GM21528 (cell line): ENCODE measurements at regions not wholly inside any gene's neighbourhood (a gene's known extent, or its start where the extent isn't known, plus 50 kb on each side); places are given as distances from the start of the nearest gene placed in this dataset.

Source experiments
- ATAC-seq: cut with Tn5 transposase; IDR thresholded peaks from one replicate; pipeline ENCODE4 v1.9.1; 2021; ENCODE audit warnings: mild to moderate bottlenecking, moderate library complexity; ENCODE audit not compliant: unreplicated experiment, low FRiP score

GRCh38 chr18:62629031-62629430 lies 86.3 kb upstream of the PHLPP1 start:
- ATAC-seq: no peak

DNA sequence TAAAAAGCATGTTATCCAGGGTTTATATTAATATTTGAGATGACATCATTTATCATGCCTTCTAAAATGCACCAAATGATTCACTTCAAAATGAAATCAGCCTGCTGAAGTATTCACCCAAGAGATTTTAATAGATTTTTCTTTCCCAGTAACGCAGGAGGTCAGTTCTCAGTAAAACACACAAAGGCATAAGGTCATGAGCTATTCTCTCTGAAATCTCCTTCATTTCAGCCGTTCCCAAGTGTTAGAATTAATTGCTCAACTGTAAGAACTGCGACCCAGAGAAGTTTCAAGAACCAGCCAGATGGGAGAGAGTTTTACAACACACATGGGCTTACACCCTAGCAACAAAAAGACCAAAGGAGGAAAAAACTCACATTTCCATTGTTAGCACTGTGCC lies 84.2 kb upstream of the PHLPP1 start:
- no peak for ATAC-seq

DNA sequence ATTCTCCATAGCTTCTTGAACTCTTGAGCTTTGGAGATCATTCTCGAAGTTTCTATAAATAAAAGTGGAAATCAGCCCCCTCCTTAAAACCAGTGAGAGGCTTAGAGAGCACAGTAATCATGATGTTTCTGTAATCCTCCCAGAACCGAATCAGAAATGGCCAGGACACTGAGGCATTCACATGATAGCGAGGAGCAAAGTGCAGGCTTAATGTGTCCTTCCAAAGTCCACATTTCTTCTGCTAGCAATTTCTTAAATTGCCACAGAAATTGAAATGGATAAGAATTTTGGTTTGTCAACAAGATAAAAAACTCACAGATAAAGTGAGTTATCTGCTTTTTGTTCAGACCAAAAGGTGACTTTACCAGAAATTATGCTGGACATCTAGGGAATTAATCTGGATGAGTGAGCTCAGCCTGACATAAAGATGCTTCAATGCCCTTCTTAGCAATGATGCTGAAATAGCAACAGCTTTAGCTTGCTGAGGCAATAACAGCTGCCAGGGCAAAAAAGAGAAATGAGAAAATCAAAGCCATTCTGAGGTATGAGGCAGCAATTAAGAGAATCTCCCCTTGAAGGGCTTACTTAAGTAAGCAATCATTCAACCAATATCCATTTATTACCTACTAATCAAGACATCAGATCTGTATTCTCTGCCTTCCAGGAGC lies 82.4 kb upstream of the PHLPP1 start:
- ATAC-seq: no peak

GRCh38 chr18:62634458-62634857 lies 80.9 kb upstream of the PHLPP1 start:
- ATAC-seq: no peak

GRCh38 chr18:62634979-62635630 lies 80.2 kb upstream of the PHLPP1 start:
- no peak for ATAC-seq

- ATAC-seq: no peak
Measured at GRCh38 chr18:62637403-62637802, 77.9 kb upstream of the PHLPP1 start.

DNA sequence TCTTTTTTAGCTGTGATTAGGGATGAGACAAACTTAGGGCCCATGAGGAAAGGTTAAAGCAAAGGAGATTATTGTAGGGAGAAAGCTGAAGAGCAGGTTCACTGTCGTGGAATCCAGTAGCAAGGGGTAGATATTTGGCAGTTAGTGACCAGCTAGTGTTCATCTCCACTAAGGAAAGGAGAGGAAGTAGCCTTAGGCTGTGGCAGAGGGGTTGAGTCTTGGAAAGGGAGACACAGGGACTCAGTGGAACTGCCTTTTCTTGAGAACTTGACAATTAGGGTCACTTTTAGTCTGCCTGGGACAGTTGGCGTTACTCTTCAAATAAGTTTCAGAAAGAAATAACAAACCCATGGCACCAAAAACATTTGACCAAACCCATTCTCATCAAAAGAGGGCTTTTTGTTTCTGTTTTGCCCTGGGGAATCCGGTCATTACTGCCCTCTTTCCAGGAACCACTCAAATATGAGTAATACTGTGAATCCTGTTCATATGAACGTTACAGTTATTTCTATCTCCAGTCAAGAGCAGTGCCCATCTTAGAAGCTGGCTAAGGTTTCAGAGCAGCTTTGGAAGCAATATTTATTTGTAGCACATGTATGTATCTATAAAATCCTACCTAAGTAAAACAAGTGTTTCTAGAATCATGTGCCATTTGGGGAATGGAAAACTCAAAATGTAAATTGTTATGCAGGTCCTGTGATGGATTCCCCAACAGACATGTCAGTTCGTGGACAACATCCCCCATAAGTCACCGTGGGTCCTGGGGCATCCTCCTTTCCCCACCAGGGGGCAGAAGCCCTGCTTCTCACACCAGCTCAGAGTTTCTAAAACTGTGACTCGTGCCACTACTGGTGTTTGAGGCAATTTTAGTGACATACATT lies 77.3 kb upstream of the PHLPP1 start:
- ATAC-seq: peak; percentile 56

- no peak for ATAC-seq
Measured at GRCh38 chr18:62643181-62643580, 72.2 kb upstream of the PHLPP1 start.

- ATAC-seq: no peak
Measured at GRCh38 chr18:62644773-62645172, 70.6 kb upstream of the PHLPP1 start.

DNA sequence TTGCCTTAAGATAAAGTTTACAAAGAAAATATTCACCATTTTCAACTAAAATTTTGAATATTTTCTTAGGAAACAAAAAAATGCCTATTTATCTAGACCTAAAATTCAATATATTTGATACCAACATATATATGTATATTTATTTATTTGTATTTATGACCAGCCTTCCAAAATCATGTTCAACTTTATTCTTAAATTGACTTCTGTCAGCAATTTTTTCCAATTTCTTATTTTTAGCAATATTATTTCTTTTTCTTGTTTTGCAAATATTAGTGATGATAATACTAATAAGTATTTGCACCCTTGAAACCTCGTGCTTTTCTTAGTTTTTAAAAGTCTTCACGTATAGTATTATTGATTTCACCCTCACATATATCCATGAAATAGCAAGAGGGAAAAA lies 68.2 kb upstream of the PHLPP1 start:
- no peak for ATAC-seq

GRCh38 chr18:62648045-62648678 lies 67.2 kb upstream of the PHLPP1 start:
- no peak for ATAC-seq

DNA sequence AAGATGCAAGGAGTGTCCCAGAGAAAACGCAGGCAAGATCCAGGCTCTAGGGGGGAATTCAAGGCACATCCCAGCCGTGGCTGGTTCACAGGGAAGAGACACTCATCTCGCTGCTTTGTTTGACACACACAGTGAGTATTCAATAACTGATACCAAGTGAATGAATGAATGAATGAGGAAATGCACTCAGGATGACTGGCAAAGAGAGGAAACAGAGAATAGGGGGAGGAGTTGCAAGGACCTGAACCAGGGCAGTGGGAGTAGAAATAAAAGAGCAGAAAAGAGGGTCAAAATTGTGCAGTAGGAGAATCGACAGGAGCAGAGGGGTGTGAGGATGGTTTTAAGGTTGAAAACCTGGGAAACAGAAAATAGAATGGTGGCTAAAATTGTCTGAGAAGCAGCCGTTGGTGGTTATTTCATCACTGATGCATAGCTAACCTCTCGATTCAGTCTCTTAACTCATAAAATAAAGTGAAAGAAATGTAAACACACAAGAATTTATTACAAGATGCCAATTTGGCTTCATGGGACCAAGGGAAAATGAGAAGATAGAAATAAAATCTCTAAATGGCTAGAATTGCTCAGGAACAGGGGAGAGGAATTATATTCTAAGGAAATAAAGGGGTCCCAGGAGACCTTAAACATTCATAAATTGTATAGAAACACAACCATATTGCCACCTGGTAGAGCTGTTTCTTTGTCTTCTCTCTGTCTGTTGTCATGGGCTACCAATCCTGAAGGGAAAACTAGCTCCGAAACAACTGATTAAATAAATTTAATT lies 63.9 kb upstream of the PHLPP1 start:
- peak; percentile 59 for ATAC-seq

GRCh38 chr18:62652057-62652629 lies 63.2 kb upstream of the PHLPP1 start:
- ATAC-seq: peak; percentile 47

GRCh38 chr18:62655520-62656219 lies 59.7 kb upstream of the PHLPP1 start:
- ATAC-seq: no peak

DNA sequence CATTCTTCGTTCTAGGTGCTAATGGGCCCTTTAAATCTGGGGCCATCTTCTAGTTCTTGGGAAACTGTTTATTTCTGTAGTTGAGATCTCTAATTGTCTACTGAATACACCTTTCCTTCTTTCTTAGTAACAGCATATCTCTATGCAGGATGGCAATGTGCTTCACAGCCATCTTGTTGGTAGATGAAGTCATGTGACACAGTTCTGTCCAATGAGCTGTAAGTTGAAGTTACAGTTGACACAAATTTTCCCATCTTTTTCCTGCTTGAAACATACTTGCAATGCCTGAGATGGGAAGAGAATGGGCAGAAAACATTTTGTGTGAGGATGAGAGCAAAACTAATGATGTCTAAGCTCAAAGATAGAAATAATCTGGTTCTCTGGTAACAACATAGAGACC lies 57.3 kb upstream of the PHLPP1 start:
- ATAC-seq: no peak

- ATAC-seq: no peak
Measured at GRCh38 chr18:62659698-62660097, 55.6 kb upstream of the PHLPP1 start.

GRCh38 chr18:62660691-62661090 lies 54.6 kb upstream of the PHLPP1 start:
- no peak for ATAC-seq

- peak; percentile 87 for ATAC-seq
Measured at GRCh38 chr18:62663731-62664336, 51.5 kb upstream of the PHLPP1 start.

- ATAC-seq: no peak
Measured at GRCh38 chr18:62664414-62664813, 50.9 kb upstream of the PHLPP1 start.
